ENCODE measurements at regions not wholly inside any gene's neighbourhood (a gene's known extent, or its start where the extent isn't known, plus 50 kb on each side); places are given as distances from the start of the nearest gene placed in this dataset.

DNA sequence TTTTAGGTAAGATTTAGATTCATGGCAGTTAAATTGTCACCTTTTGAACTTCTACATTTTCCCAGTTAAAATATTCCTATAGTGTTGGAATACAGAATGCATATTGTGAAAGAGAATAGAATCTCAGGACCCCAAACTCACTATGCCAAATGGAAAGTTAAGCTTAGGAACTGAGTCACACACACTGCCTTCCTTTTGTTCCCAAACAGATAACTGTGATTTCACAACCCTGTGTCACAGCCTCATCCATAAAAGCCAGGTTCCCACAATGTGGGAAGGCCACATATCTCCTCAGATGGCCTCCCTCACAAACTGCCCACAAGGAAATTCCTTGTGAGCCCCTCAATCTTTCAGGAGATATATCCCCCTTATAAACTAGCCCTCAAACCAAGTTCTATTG lies 94.7 kb upstream of the HPF1 start:
- no peaks in the 10 kb centered on the region for H3K36me3 ChIP-seq (ENCODE audit: control insufficient read depth, insufficient read depth, low read length)
- no peak for DNase-seq (ENCODE audit: low read depth)
- no peaks in the 10 kb centered on the region for H3K27me3 ChIP-seq (ENCODE audit: control insufficient read depth, insufficient read depth, low read length)
- TF ChIP-seq, protein P1, sequence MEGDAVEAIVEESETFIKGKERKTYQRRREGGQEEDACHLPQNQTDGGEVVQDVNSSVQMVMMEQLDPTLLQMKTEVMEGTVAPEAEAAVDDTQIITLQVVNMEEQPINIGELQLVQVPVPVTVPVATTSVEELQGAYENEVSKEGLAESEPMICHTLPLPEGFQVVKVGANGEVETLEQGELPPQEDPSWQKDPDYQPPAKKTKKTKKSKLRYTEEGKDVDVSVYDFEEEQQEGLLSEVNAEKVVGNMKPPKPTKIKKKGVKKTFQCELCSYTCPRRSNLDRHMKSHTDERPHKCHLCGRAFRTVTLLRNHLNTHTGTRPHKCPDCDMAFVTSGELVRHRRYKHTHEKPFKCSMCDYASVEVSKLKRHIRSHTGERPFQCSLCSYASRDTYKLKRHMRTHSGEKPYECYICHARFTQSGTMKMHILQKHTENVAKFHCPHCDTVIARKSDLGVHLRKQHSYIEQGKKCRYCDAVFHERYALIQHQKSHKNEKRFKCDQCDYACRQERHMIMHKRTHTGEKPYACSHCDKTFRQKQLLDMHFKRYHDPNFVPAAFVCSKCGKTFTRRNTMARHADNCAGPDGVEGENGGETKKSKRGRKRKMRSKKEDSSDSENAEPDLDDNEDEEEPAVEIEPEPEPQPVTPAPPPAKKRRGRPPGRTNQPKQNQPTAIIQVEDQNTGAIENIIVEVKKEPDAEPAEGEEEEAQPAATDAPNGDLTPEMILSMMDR (IDR thresholded peaks at IDR 0.05; ENCODE audit: insufficient read depth, low read length, poor library complexity, severe bottlenecking) = no peak
- no peak overlapping the region for H3K4me3 ChIP-seq (ENCODE audit: low read depth, low read length)

DNA sequence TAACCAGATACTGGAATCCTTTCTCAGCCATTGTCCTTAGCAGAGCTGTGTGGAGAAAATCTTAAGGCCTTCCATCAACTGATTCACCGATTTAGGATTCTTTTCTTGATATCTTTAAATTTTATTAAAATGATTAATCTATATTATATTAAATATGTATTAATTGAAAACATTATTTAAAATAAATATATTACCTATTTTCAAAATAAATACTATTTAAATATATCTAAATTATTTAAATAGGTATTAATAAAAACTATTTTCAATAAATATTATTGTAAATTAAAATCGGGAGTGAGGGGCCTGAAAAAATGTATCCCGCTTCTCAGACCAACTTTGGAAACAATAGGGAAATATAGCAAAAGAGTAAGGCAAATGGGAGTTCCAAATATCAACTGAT lies 94.0 kb upstream of the HPF1 start:
- Histone ChIP-seq H3K36me3 (ENCODE audit: control insufficient read depth, insufficient read depth, low read length) (no peaks in the 10 kb centered on the region), H3K4me3 (ENCODE audit: low read depth, low read length) (no peak overlapping the region), H3K27me3 (ENCODE audit: control insufficient read depth, insufficient read depth, low read length) (no peaks in the 10 kb centered on the region)
- DNase-seq (ENCODE audit: low read depth) = no peak
- TF ChIP-seq, protein P1 (IDR thresholded peaks at IDR 0.05; ENCODE audit: insufficient read depth, low read length, poor library complexity, severe bottlenecking) = no peak

DNA sequence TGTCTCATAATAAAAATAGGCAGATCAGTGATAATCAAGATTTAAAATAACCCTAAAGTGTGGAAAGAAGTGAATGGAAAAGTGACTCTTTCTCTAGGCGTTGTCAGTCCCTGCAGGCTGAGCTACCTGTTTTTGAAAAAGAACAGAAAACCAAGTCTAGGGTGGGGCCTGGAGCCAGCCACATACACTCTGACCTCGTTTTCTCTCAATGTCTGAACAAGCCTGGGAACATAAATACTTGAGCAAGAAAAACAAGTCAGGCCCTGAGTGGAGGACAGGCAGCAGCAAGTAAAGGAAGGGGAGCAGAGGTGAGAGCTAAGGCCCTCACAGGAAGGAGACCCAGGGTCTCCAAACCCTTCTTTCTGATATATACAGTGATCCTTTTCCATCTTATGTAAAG lies 91.7 kb upstream of the HPF1 start:
- TF ChIP-seq, protein P1 (IDR thresholded peaks at IDR 0.05; ENCODE audit: insufficient read depth, low read length, poor library complexity, severe bottlenecking) = no peak
- no peak for DNase-seq (ENCODE audit: low read depth)
- H3K36me3 ChIP-seq (ENCODE audit: control insufficient read depth, insufficient read depth, low read length) = no peaks in the 10 kb centered on the region
- H3K4me3 ChIP-seq (ENCODE audit: low read depth, low read length) = no peak overlapping the region
- no peaks in the 10 kb centered on the region for H3K27me3 ChIP-seq (ENCODE audit: control insufficient read depth, insufficient read depth, low read length)

DNA sequence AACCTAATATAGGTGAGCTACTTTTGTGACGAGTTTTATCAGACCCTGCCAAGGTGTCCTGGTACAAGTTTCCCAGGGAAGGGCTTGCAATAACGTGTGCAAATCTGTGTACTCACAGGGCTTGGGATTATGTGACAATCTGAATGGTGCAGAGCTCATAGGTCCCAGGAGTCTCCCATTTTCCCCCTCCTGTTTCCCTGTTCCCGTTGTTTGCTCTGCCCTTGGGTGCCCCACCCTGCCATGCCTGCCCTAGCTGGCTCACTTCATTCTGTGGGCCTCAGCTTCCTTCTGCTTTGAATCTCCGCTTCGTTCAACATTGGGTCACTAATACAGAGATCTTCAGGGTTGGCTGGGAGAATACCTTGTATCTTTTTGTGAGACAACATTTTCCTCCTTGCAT lies 90.3 kb upstream of the HPF1 start:
- no peak for DNase-seq (ENCODE audit: low read depth)
- TF ChIP-seq, protein P1 (IDR thresholded peaks at IDR 0.05; ENCODE audit: insufficient read depth, low read length, poor library complexity, severe bottlenecking) = no peak
- no peaks in the 10 kb centered on the region for H3K36me3 ChIP-seq (ENCODE audit: control insufficient read depth, insufficient read depth, low read length)
- no peak overlapping the region for H3K4me3 ChIP-seq (ENCODE audit: low read depth, low read length)
- no peaks in the 10 kb centered on the region for H3K27me3 ChIP-seq (ENCODE audit: control insufficient read depth, insufficient read depth, low read length)

DNA sequence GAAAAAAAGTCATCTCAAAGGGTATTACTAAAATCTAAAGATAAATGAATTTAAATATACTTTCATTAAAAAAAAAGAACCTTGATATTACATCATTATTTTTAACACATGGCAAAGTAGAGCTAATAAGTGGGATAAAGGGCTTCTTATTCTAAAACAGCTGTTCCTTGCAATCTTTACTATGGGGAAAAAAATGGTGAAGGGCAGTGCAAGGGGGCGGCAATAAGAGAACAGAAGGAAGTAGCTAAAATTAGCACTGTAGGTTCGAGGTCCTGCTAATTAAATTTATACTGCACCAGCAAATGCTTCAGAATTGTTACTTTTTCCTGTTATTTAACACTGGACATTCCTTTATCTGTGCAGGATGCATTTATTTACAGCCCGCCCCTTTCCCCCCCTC lies 89.4 kb upstream of the HPF1 start:
- H3K27me3 ChIP-seq (ENCODE audit: control insufficient read depth, insufficient read depth, low read length) = no peaks in the 10 kb centered on the region

DNA sequence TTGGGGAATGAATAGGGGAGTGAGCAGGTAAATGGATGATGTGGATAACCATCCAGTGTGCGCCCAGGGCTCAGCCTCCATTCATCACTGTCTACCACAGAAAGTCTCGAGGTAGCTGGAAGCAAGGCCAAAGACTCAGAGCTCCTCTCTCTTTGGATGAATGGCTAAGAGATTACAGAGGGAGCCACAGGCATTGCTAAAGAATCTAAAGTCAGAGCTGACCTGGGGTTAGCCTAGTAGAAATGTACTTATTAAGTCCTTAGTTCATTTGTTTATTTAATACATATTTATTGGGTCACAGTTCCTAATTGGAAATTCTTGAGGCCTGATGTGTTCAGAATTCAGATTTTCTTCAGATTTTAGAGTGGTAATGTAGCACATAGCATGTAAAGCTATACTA lies 88.7 kb upstream of the HPF1 start:
- Histone ChIP-seq H3K36me3 (ENCODE audit: control insufficient read depth, insufficient read depth, low read length) (no peaks in the 10 kb centered on the region), H3K27me3 (ENCODE audit: control insufficient read depth, insufficient read depth, low read length) (no peaks in the 10 kb centered on the region), H3K4me3 (ENCODE audit: low read depth, low read length) (no peak overlapping the region)
- no peak for DNase-seq (ENCODE audit: low read depth)
- TF ChIP-seq, protein P1 (IDR thresholded peaks at IDR 0.05; ENCODE audit: insufficient read depth, low read length, poor library complexity, severe bottlenecking) = no peak

More for the DNA sequence above, 89.4 kb upstream of the HPF1 start:
- no peaks in the 10 kb centered on the region for H3K36me3 ChIP-seq (ENCODE audit: control insufficient read depth, insufficient read depth, low read length)
- no peak for DNase-seq (ENCODE audit: low read depth)
- TF ChIP-seq, protein P1 (IDR thresholded peaks at IDR 0.05; ENCODE audit: insufficient read depth, low read length, poor library complexity, severe bottlenecking) = no peak
- no peak overlapping the region for H3K4me3 ChIP-seq (ENCODE audit: low read depth, low read length)
